ENCODE measurements at regions not wholly inside any gene's neighbourhood (a gene's known extent, or its start where the extent isn't known, plus 50 kb on each side); places are given as distances from the start of the nearest gene placed in this dataset.

GRCh38 chr7:91474074-91474473, 209.8 kb downstream of the FZD1 start:
- TF ChIP-seq EP300 (IDR thresholded peaks at IDR 0.05) (no peak), CTCF (IDR thresholded peaks at IDR 0.05) (no peak), POLR2A (IDR thresholded peaks at IDR 0.05) (no peak), POLR2AphosphoS5 (IDR thresholded peaks at IDR 0.05) (no peak)
